ENCODE measurements at regions not wholly inside any gene's neighbourhood (a gene's known extent, or its start where the extent isn't known, plus 50 kb on each side); places are given as distances from the start of the nearest gene placed in this dataset.

DNA sequence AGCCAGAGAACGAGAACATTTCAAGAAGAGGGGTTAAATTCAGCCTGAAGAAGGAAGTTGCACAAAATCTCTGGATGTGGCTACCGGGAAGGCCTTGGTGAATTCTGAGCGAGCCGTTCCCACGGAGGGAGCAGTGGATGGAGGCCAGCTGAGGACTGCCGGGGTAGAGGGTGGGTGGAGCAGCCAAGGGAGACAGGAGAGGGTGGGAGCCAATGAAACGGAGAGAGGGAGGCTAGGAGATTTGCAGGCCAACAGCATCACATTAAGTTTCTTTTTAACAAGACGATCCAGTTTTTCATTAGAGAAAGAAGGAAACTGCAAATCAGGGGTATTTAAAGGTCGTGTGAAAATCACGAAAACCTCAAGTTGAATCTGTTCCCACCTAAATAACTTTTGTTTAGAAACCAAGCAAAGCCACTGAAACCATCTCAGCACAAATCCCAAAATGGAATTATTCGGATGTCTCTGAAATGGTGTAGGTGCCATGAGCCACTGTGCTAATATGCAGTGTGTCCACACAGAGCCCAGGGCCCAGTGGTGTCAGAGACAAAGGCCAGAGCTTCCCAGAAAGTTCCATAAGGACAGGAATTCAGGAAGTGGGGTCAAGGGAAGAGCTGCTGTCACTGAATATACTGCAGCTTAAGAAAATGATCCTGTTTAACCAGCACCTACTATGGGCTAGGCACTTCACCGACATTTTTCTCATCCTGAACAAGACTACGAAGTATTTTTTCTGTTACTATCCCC lies 59.7 kb upstream of the SLC35C1 start:
- H3K27ac ChIP-seq: no peak overlapping the region

DNA sequence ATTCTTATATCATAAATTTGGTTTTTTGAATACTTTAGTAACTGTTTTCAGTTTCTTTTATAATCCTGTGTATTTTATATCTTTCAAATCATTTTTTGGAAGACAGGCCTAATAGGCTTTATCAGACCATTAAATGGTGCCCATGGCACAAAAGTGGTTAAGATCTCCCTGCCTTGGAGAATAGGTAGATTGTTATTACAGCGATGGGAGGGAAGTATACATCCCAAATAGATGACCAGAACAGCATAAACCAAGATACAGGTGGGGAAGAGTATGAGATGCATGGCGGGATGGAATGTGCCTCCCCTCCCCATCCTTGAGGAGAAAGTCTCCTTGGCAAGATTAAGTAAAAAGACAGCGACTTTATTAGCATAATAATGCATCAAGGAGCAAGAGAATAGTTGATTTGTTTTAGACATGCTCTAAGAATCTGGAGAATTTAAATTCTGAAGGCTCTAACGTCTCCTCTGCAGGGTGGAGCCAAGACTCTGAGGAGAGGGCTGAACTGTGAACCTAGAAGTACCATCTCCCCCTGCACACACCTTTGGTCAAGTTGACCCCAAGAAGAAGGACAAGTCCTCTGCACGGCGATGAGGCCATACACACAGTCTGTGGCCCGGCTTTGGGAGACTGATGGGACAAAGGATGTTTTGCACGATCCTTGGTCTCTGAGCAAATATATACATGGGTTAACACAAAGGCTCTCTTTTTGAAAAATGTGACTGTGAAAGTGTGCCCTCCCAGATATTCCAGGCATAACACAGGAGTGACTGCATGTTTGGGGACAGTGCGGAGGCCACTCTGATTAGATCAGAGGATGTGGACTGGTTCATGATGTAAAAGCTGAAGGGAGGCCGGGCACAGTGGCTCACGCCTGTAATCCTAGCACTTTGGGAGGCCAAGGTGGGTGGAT lies 61.1 kb upstream of the SLC35C1 start:
- Histone ChIP-seq H4K20me1 (ENCODE audit: low read depth) (no peaks in the 10 kb centered on the region), H3K27ac (no peak overlapping the region), H3K36me3 (no peaks in the 10 kb centered on the region), H3K4me1 (no peaks in the 10 kb centered on the region), H3K27me3 (no peaks in the 10 kb centered on the region), H3K4me2 (no peak overlapping the region), H3K4me3 (no peak overlapping the region), H3F3A (ENCODE audit: low read depth) (no peaks in the 10 kb centered on the region), H3K9me3 (ENCODE audit: low read depth) (no peaks in the 10 kb centered on the region), H3K9ac (no peak overlapping the region), H3K79me2 (ENCODE audit: low read depth) (no peaks in the 10 kb centered on the region), H2AFZ (replicated peaks) (no peak overlapping the region)
- no peak for DNase-seq (ENCODE audit: low spot score)
- Mint-ChIP-seq H3K27ac (peak overlapping the region; percentile 52), H3K4me3 (no peak overlapping the region), H3K27me3 (ENCODE audit: insufficient read depth, low read depth) (peaks cover 2% of the 10 kb centered on the region), H3K36me3 (no peaks in the 10 kb centered on the region), H3K9me3 (peaks cover 4% of the 10 kb centered on the region), H3K4me1 (peaks cover 14% of the 10 kb centered on the region)
- TF ChIP-seq EZH2phosphoT487 (IDR thresholded peaks at IDR 0.05) (no peak), EZH2 (IDR thresholded peaks at IDR 0.05) (no peak)
- TF ChIP-seq, protein P1, sequence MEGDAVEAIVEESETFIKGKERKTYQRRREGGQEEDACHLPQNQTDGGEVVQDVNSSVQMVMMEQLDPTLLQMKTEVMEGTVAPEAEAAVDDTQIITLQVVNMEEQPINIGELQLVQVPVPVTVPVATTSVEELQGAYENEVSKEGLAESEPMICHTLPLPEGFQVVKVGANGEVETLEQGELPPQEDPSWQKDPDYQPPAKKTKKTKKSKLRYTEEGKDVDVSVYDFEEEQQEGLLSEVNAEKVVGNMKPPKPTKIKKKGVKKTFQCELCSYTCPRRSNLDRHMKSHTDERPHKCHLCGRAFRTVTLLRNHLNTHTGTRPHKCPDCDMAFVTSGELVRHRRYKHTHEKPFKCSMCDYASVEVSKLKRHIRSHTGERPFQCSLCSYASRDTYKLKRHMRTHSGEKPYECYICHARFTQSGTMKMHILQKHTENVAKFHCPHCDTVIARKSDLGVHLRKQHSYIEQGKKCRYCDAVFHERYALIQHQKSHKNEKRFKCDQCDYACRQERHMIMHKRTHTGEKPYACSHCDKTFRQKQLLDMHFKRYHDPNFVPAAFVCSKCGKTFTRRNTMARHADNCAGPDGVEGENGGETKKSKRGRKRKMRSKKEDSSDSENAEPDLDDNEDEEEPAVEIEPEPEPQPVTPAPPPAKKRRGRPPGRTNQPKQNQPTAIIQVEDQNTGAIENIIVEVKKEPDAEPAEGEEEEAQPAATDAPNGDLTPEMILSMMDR (IDR thresholded peaks at IDR 0.05): no peak

More for the DNA sequence above, 59.7 kb upstream of the SLC35C1 start:
- no peaks in the 10 kb centered on the region for H3K9me3 Mint-ChIP-seq
- H3K9ac ChIP-seq: no peak overlapping the region
- peak overlapping the region; percentile 1 for H2AFZ ChIP-seq (replicated peaks)
- H3K4me3 Mint-ChIP-seq: no peak overlapping the region
- peaks cover 5% of the 10 kb centered on the region for H3K27me3 Mint-ChIP-seq (ENCODE audit: insufficient read depth, low read depth)
- H3K79me2 ChIP-seq (ENCODE audit: low read depth): no peaks in the 10 kb centered on the region
- no peaks in the 10 kb centered on the region for H3F3A ChIP-seq (ENCODE audit: low read depth)
- peaks cover 18% of the 10 kb centered on the region for H3K4me1 Mint-ChIP-seq
- no peak for DNase-seq (ENCODE audit: low spot score)
- no peak overlapping the region for H3K4me2 ChIP-seq
- no peaks in the 10 kb centered on the region for H3K36me3 ChIP-seq
- H3K27ac Mint-ChIP-seq: peak overlapping the region; percentile 59
- no peaks in the 10 kb centered on the region for H3K4me1 ChIP-seq
- H3K27me3 ChIP-seq: no peaks in the 10 kb centered on the region
- H3K9me3 ChIP-seq (ENCODE audit: low read depth): no peaks in the 10 kb centered on the region
- TF ChIP-seq EZH2 (IDR thresholded peaks at IDR 0.05) (no peak), EZH2phosphoT487 (IDR thresholded peaks at IDR 0.05) (no peak)
- TF ChIP-seq, protein P1 (IDR thresholded peaks at IDR 0.05): no peak
- no peaks in the 10 kb centered on the region for H4K20me1 ChIP-seq (ENCODE audit: low read depth)
- no peaks in the 10 kb centered on the region for H3K36me3 Mint-ChIP-seq
- no peak overlapping the region for H3K4me3 ChIP-seq

DNA sequence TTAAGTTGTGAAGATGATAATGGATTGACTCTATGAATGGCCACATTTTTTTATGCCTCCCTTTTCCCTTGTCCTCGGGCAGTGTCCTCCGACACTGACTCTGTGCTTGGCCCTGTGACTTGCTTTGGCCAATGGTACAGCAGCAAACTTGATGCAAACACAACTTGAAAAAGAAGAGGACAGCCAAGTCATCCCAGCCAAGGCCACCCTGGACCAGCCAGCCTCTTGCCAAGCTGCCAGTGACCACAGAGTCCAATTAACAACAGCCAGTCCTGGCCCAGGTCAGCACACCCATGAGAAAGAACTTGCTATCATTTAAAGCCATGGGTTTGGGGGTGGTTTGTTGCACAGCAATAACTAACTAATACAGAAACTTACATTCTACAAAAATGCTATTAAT lies 63.4 kb upstream of the SLC35C1 start:
- no peaks in the 10 kb centered on the region for H3K36me3 ChIP-seq
- Mint-ChIP-seq H3K36me3 (no peaks in the 10 kb centered on the region), H3K27ac (no peak overlapping the region), H3K9me3 (peaks cover 9% of the 10 kb centered on the region), H3K4me1 (peaks cover 19% of the 10 kb centered on the region), H3K27me3 (ENCODE audit: insufficient read depth, low read depth) (peaks cover 6% of the 10 kb centered on the region), H3K4me3 (no peak overlapping the region)
- no peak overlapping the region for H3K9ac ChIP-seq
- H3K9me3 ChIP-seq (ENCODE audit: low read depth): no peaks in the 10 kb centered on the region
- no peak for DNase-seq (ENCODE audit: low spot score)
- H2AFZ ChIP-seq (replicated peaks): no peak overlapping the region
- H3K27ac ChIP-seq: no peak overlapping the region
- no peak overlapping the region for H3K4me3 ChIP-seq
- H3K4me1 ChIP-seq: no peaks in the 10 kb centered on the region
- H3K27me3 ChIP-seq: no peaks in the 10 kb centered on the region
- H4K20me1 ChIP-seq (ENCODE audit: low read depth): no peaks in the 10 kb centered on the region
- no peaks in the 10 kb centered on the region for H3K79me2 ChIP-seq (ENCODE audit: low read depth)
- H3F3A ChIP-seq (ENCODE audit: low read depth): no peaks in the 10 kb centered on the region
- no peak for TF ChIP-seq EZH2phosphoT487 (IDR thresholded peaks at IDR 0.05)
- TF ChIP-seq, protein P1 (IDR thresholded peaks at IDR 0.05): no peak
- no peak for TF ChIP-seq EZH2 (IDR thresholded peaks at IDR 0.05)
- H3K4me2 ChIP-seq: no peak overlapping the region
